MM.1S (cell line): ENCODE measurements at regions not wholly inside any gene's neighbourhood (a gene's known extent, or its start where the extent isn't known, plus 50 kb on each side); places are given as distances from the start of the nearest gene placed in this dataset.

Experiments used
- DNase-seq: peaks from one replicate; pipeline ENCODE4 v3.0.0-alpha.2; 2015
- H2AFZ ChIP-seq: fragments of 300-600 bp; sonication (generic); 2 replicates; pipeline ENCODE4 v1.6.0; 2016; ENCODE audit warnings: antibody characterized with exemption, low read length
- H3F3A ChIP-seq: fragments of 300-600 bp; sonication (generic); 2 replicates; pipeline ENCODE4 v1.6.1; 2016; ENCODE audit warnings: mild to moderate bottlenecking, antibody characterized with exemption, low read length, moderate library complexity, mixed read lengths; ENCODE audit not compliant: insufficient read depth
- H3K27ac ChIP-seq: fragments of 300-600 bp; sonication (generic); 2 replicates; pipeline ENCODE4 v1.5.1; 2016; ENCODE audit warnings: mild to moderate bottlenecking, low read length
- H3K27me3 ChIP-seq: fragments of 300-600 bp; sonication (generic); replicated peaks from 2 replicates; pipeline ENCODE4 v1.6.0; 2016; ENCODE audit warnings: low read length; ENCODE audit not compliant: insufficient read depth
- H3K36me3 ChIP-seq: fragments of 300-600 bp; sonication (generic); replicated peaks from 2 replicates; pipeline ENCODE4 v1.6.1; 2016; ENCODE audit warnings: mild to moderate bottlenecking, low read length, mixed read lengths; ENCODE audit not compliant: insufficient read depth
- H3K4me1 ChIP-seq: fragments of 300-600 bp; sonication (generic); 2 replicates; pipeline ENCODE4 v1.6.1; 2016; ENCODE audit warnings: low read length, mixed read lengths
- H3K4me2 ChIP-seq: fragments of 300-600 bp; sonication (generic); 2 replicates; pipeline ENCODE4 v1.6.0; 2016; ENCODE audit warnings: low read depth, low read length
- H3K4me3 ChIP-seq: fragments of 300-600 bp; sonication (generic); 2 replicates; pipeline ENCODE4 v1.5.1; 2016; ENCODE audit warnings: low read length, mixed read lengths
- H3K79me2 ChIP-seq: fragments of 300-600 bp; sonication (generic); 2 replicates; pipeline ENCODE4 v1.6.1; 2016; ENCODE audit warnings: mixed run types, low read length, mixed read lengths
- H3K9ac ChIP-seq: fragments of 300-600 bp; sonication (generic); 2 replicates; pipeline ENCODE4 v1.6.1; 2016; ENCODE audit warnings: low read length, mixed read lengths
- H3K9me2 ChIP-seq: fragments of 300-600 bp; sonication (generic); replicated peaks from 2 replicates; pipeline ENCODE4 v1.6.1; 2016; ENCODE audit warnings: mild to moderate bottlenecking, low read length, mixed read lengths; ENCODE audit not compliant: insufficient read depth
- H3K9me3 ChIP-seq: fragments of 300-600 bp; sonication (generic); replicated peaks from 2 replicates; pipeline ENCODE4 v1.6.1; 2016; ENCODE audit warnings: mild to moderate bottlenecking, low read length, mixed read lengths; ENCODE audit not compliant: insufficient read depth
- H4K20me1 ChIP-seq: fragments of 300-600 bp; sonication (generic); 2 replicates; pipeline ENCODE4 v1.6.1; 2016; ENCODE audit warnings: mild to moderate bottlenecking, low read length, moderate library complexity, mixed read lengths; ENCODE audit not compliant: insufficient read depth
- EZH2 ChIP-seq: fragments of 300-600 bp; sonication (generic); optimal IDR thresholded peaks from 2 replicates; pipeline ENCODE3; 2017; ENCODE audit warnings: low read depth, mild to moderate bottlenecking, antibody characterized with exemption, low read length, mixed read lengths
- EZH2phosphoT487 ChIP-seq: fragments of 300-600 bp; sonication (generic); IDR thresholded peaks from 2 replicates; pipeline ENCODE4 v1.6.1; 2018; ENCODE audit warnings: antibody characterized with exemption, low read length
- TF ChIP-seq, protein P1 (sequence below): fragments of 300-600 bp; sonication (generic); IDR thresholded peaks from 2 replicates; pipeline ENCODE4 v1.5.1; 2016; ENCODE audit warnings: antibody characterized with exemption, low read length, mixed read lengths

DNA sequence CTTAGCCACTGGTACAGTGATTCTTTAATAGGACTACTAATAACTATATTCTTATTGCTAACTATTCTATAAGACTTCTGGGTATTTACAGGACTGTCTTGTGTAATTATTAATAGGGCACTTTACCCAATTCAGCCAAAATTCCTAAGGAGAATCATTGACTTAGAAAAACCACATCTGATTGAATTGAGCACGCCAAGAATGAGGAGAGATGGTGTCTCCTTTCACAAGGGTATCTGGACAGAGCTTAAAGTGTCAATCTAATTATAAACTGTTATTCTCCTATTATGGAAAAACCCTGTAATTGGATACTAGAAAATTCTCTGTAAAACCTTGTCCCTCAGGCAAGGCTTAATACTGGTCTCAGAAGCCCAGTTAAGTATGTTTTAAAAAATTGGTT is 111.1 kb upstream of the TLL1 start:
- H3K4me1 ChIP-seq: no peaks in the 10 kb centered on the region
- no peak overlapping the region for H3K4me2 ChIP-seq
- H3K36me3 ChIP-seq: no peaks in the 10 kb centered on the region
- no peaks in the 10 kb centered on the region for H3K9me3 ChIP-seq
- H3K27me3 ChIP-seq: no peaks in the 10 kb centered on the region
- no peak overlapping the region for H3K9ac ChIP-seq
- no peak overlapping the region for H3K4me3 ChIP-seq
- H4K20me1 ChIP-seq: no peaks in the 10 kb centered on the region
- DNase-seq: no peak
- H3F3A ChIP-seq: no peaks in the 10 kb centered on the region
- H2AFZ ChIP-seq: no peak overlapping the region
- TF ChIP-seq EZH2phosphoT487 (no peak), EZH2 (no peak)
- TF ChIP-seq, protein P1, sequence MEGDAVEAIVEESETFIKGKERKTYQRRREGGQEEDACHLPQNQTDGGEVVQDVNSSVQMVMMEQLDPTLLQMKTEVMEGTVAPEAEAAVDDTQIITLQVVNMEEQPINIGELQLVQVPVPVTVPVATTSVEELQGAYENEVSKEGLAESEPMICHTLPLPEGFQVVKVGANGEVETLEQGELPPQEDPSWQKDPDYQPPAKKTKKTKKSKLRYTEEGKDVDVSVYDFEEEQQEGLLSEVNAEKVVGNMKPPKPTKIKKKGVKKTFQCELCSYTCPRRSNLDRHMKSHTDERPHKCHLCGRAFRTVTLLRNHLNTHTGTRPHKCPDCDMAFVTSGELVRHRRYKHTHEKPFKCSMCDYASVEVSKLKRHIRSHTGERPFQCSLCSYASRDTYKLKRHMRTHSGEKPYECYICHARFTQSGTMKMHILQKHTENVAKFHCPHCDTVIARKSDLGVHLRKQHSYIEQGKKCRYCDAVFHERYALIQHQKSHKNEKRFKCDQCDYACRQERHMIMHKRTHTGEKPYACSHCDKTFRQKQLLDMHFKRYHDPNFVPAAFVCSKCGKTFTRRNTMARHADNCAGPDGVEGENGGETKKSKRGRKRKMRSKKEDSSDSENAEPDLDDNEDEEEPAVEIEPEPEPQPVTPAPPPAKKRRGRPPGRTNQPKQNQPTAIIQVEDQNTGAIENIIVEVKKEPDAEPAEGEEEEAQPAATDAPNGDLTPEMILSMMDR: no peak
- H3K9me2 ChIP-seq: no peaks in the 10 kb centered on the region
- no peaks in the 10 kb centered on the region for H3K79me2 ChIP-seq
- H3K27ac ChIP-seq: no peak overlapping the region

DNA sequence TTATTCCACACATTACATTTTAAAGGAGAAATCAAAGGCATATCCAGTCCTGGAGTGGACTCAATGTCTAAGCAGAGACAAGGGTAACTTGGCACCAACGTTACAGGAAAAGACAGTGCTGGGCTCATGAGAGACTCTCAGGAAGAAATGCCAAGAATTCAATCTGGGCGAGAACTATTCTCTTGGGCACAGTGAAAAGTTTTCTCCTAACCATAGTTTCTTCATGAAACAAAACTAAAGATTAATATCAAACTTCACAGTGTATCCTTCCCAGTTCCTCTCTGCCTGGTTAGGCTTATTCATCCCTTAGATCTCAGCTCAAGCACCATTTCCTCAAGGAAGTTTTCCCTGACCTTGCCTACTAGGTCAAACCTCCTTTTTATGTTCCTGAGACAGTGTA is 109.4 kb upstream of the TLL1 start:
- no peaks in the 10 kb centered on the region for H3K36me3 ChIP-seq
- H3K27ac ChIP-seq: no peak overlapping the region
- no peaks in the 10 kb centered on the region for H3K9me3 ChIP-seq
- TF ChIP-seq EZH2phosphoT487 (no peak), EZH2 (no peak)
- TF ChIP-seq, protein P1: no peak
- H3K4me2 ChIP-seq: no peak overlapping the region
- H3F3A ChIP-seq: no peaks in the 10 kb centered on the region
- H3K4me1 ChIP-seq: no peaks in the 10 kb centered on the region
- no peak overlapping the region for H3K4me3 ChIP-seq
- no peaks in the 10 kb centered on the region for H3K9me2 ChIP-seq
- H3K27me3 ChIP-seq: no peaks in the 10 kb centered on the region
- no peaks in the 10 kb centered on the region for H4K20me1 ChIP-seq
- no peak for DNase-seq
- no peak overlapping the region for H3K9ac ChIP-seq
- H3K79me2 ChIP-seq: no peaks in the 10 kb centered on the region
- H2AFZ ChIP-seq: no peak overlapping the region

DNA sequence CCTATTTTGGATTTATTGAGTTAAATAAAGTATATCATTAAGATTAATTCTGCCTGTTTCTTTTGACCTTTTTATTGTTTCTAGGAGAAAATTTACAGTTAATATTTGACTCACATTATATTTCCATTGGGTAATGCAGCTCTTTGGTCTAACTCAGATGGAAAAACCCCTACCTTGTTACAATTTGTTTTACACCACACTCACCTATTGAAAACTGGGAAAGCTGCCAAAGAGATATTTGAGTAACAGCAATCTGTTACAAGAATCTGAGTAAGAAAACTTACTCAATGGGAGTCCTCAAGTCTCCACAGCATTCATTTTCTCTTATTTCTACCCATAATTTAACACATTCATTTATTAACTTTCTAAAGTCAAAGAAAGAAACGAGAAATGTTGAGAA is 108.0 kb upstream of the TLL1 start:
- Histone ChIP-seq H3K9me2 (no peaks in the 10 kb centered on the region), H3K4me1 (no peaks in the 10 kb centered on the region), H3K27me3 (no peaks in the 10 kb centered on the region), H3K9ac (no peak overlapping the region), H3K27ac (no peak overlapping the region), H2AFZ (no peak overlapping the region), H3F3A (no peaks in the 10 kb centered on the region), H3K4me3 (no peak overlapping the region), H4K20me1 (no peaks in the 10 kb centered on the region), H3K9me3 (no peaks in the 10 kb centered on the region), H3K4me2 (no peak overlapping the region), H3K36me3 (no peaks in the 10 kb centered on the region), H3K79me2 (no peaks in the 10 kb centered on the region)
- DNase-seq: no peak
- TF ChIP-seq EZH2 (no peak), EZH2phosphoT487 (no peak)
- TF ChIP-seq, protein P1: no peak
